Brain microvascular endothelial cell (primary cell): ENCODE measurements at regions not wholly inside any gene's neighbourhood (a gene's known extent, or its start where the extent isn't known, plus 50 kb on each side); places are given as distances from the start of the nearest gene placed in this dataset.

Experiments
- DNase-seq: peaks from one replicate; pipeline ENCODE4 v3.0.0-alpha.2; 2020
- H3K27ac ChIP-seq: fragments of 250-450 bp; sonication (Bioruptor Pico); 2 replicates; pipeline ENCODE4 v1.5.1; 2020; ENCODE audit warnings: mild to moderate bottlenecking, moderate library complexity
- H3K27me3 ChIP-seq: fragments of 250-450 bp; sonication (Bioruptor Pico); replicated peaks from 2 replicates; pipeline ENCODE4 v1.5.1; 2020; ENCODE audit warnings: mild to moderate bottlenecking
- H3K36me3 ChIP-seq: fragments of 250-450 bp; sonication (Bioruptor Pico); replicated peaks from 2 replicates; pipeline ENCODE4 v1.5.1; 2020; ENCODE audit warnings: mild to moderate bottlenecking
- H3K4me3 ChIP-seq: 2 replicates; pipeline ENCODE4 v1.5.1; 2011; ENCODE audit warnings: low read depth, mild to moderate bottlenecking, control low read depth, low read length, moderate library complexity
- CTCF ChIP-seq: IDR thresholded peaks from 2 replicates; pipeline ENCODE4 v1.5.1; 2011; ENCODE audit warnings: low read depth, mild to moderate bottlenecking, moderate library complexity, low read length, control low read depth, inconsistent platforms; ENCODE audit errors: missing control alignments
- in situ Hi-C: cut with HindIII; loops from 2 replicates; pipeline ENCODE4 v1.10.0; 2017; ENCODE audit warnings: low sequenced_read_pairs, low pct_ligation_motif_present

- no peaks in the 10 kb centered on the region for H3K27me3 ChIP-seq
- no peak overlapping the region for H3K27ac ChIP-seq
- no peak for DNase-seq
- no peak overlapping the region for H3K4me3 ChIP-seq
- no peak for TF ChIP-seq CTCF
- no peaks in the 10 kb centered on the region for H3K36me3 ChIP-seq
- in situ Hi-C loops = no loop called here
Measured at GRCh38 chr2:164306872-164307271, 314.4 kb downstream of the GRB14 start.

GRCh38 chr2:164302786-164303185 lies 318.5 kb downstream of the GRB14 start:
- H3K4me3 ChIP-seq = no peak overlapping the region
- in situ Hi-C loops = no loop called here
- H3K27ac ChIP-seq = no peak overlapping the region

GRCh38 chr2:164288235-164288634 lies 333.0 kb downstream of the GRB14 start:
- H3K4me3 ChIP-seq = no peak overlapping the region
- no peaks in the 10 kb centered on the region for H3K27me3 ChIP-seq
- no peaks in the 10 kb centered on the region for H3K36me3 ChIP-seq
- in situ Hi-C loops = no loop called here
- no peak for DNase-seq
- no peak overlapping the region for H3K27ac ChIP-seq
- TF ChIP-seq CTCF = no peak

More at GRCh38 chr2:164302786-164303185, 318.5 kb downstream of the GRB14 start:
- DNase-seq = no peak
- TF ChIP-seq CTCF = no peak
- H3K27me3 ChIP-seq = no peaks in the 10 kb centered on the region
- no peaks in the 10 kb centered on the region for H3K36me3 ChIP-seq

- in situ Hi-C loops = no loop called here
- no peak for TF ChIP-seq CTCF
- H3K27ac ChIP-seq = no peak overlapping the region
Measured at GRCh38 chr2:164287056-164287455, 334.2 kb downstream of the GRB14 start.

DNA sequence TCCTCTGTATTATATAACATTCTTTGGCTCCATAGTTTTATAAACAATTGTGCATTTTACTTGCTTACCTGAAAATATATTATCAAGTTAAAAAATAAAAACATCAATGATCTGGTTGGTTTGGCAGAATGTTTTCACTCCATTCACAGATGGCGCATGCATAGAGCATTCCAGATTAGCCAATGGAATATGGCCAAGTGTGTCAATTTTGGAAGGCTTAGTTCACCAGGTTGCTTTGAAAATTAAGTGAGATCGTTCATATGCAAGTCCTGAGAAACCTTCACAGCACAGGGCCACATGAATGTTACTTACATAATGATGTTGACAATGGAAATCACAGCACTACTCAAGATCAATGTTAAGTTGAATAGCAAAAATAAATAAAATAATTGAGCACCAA lies 335.7 kb downstream of the GRB14 start:
- H3K27me3 ChIP-seq = no peaks in the 10 kb centered on the region
- H3K27ac ChIP-seq = no peak overlapping the region
- no peak for TF ChIP-seq CTCF
- no peak overlapping the region for H3K4me3 ChIP-seq
- in situ Hi-C loops = no loop called here
- no peaks in the 10 kb centered on the region for H3K36me3 ChIP-seq
- DNase-seq = no peak

More at GRCh38 chr2:164287056-164287455, 334.2 kb downstream of the GRB14 start:
- Histone ChIP-seq H3K27me3 (no peaks in the 10 kb centered on the region), H3K36me3 (no peaks in the 10 kb centered on the region), H3K4me3 (no peak overlapping the region)
- no peak for DNase-seq

- TF ChIP-seq CTCF = no peak
- Histone ChIP-seq H3K4me3 (no peak overlapping the region), H3K27ac (no peak overlapping the region), H3K27me3 (no peaks in the 10 kb centered on the region), H3K36me3 (no peaks in the 10 kb centered on the region)
- in situ Hi-C loops = no loop called here
- DNase-seq = no peak
Measured at GRCh38 chr2:164281896-164282295, 339.4 kb downstream of the GRB14 start.
